ENCODE measurements at regions not wholly inside any gene's neighbourhood (a gene's known extent, or its start where the extent isn't known, plus 50 kb on each side); places are given as distances from the start of the nearest gene placed in this dataset.
"Not testable (repeated sequence)": the region's sequence is repeated elsewhere in the genome, so short reads cannot be mapped to it uniquely, and the experiment has no call there.

DNA sequence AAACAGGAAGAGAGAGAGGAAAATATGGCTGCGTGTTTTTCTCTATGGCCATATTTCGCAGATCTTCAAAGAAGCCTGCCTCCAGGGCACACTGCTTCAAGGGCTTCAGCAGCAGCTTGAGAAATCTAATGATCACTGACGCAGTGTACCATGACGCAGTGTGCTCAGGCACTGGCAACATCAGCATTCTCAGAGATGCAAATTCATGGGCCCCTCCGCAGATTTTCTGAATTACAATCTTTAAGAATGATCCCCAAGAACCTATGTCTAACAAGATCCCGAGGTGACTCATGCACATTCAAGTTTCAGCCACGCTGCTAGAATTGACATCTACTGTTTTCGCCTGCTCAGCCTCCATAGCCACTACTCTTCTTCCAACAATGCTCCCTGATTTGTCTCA lies 143.9 kb upstream of the ZNF366 start:
- DNase-seq (ENCODE audit: low read depth, low spot score): no peak

DNA sequence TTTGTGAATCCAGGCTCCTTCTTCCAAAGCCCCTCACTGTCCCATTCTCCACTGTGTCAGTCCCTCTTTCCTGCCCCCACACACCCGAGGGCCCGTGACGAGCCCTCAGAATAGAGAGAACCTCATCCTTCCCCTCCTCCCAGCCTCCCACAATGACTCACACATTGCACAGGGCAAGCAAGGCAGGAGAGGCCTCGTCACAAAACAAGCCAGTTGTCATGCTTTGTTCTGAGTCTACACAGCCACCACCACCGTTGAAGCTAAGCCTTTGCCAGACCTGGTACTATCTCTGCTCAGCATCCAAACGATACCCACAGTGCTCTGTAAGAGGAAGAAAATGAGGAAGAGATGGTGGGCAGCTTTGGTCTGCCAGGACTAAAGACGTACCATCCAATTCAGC lies 142.2 kb upstream of the ZNF366 start:
- no peak for DNase-seq (ENCODE audit: low read depth, low spot score)

DNA sequence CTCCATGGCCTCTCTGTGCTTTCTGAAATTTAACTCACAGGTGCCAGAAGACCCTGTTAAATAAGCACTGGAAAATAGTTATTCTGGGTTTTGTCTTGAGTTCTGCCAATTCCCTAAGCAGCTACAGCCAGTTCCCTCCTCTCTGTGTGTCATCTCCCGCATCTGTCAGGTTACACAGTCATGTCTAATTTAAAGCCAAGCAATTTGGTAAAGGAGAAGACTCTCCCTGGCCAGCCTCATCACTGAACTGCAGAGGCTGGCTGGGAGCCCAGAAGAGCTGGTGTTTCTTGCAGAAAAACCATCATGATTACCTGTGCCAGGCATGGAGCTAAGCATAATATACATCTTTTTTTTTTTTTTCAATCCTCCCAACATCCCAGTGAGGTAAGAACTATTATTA lies 141.3 kb upstream of the ZNF366 start:
- DNase-seq (ENCODE audit: low read depth, low spot score): no peak

DNA sequence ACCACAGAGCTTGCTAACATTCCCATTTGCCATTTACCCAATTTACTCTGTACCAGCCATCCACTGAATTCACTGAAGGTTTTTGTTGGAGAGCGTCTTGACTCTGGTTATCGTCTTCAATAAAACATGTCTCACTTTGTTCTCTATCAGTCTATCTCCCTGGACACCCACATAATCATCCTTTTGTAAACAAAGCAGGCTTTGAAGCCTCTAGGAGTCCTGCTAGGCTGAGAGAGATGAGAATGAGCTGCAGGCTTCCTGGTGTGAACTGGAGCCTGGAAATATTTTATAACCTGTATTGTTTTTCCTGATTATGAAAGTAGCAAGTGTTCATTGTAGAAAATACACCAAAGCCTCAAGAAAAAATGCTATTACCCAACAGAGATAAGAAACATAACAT lies 140.6 kb upstream of the ZNF366 start:
- DNase-seq (ENCODE audit: low read depth, low spot score): peak; percentile 21

DNA sequence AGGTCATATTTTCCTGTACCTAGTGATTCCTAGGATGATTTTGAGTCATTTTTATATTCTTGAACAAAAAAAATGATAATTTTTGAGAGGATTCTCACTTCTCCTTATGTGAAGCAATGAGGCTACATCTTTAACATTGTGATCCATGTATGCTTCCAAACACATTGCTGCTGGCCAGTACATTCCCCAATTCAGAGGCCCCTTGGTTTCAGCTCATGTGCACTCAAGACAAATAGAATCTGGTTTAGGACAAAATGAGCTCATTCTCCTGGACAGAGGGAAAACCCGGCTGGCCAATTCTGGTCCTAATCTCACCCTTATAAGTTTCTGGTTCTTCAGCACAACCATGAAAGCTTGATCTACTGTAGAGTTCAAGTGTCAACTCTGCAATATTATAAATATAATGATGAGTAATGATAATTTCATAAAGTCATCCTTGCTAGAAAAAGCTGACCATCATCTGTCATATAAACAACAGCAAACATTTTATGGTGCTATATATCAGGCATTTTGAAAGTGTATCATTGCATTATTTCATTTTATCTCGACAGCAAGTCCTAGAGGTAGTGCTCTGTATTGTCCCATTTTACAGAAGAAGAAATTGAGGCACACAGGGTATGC lies 139.1 kb upstream of the ZNF366 start:
- DNase-seq (ENCODE audit: low read depth, low spot score): no peak

DNA sequence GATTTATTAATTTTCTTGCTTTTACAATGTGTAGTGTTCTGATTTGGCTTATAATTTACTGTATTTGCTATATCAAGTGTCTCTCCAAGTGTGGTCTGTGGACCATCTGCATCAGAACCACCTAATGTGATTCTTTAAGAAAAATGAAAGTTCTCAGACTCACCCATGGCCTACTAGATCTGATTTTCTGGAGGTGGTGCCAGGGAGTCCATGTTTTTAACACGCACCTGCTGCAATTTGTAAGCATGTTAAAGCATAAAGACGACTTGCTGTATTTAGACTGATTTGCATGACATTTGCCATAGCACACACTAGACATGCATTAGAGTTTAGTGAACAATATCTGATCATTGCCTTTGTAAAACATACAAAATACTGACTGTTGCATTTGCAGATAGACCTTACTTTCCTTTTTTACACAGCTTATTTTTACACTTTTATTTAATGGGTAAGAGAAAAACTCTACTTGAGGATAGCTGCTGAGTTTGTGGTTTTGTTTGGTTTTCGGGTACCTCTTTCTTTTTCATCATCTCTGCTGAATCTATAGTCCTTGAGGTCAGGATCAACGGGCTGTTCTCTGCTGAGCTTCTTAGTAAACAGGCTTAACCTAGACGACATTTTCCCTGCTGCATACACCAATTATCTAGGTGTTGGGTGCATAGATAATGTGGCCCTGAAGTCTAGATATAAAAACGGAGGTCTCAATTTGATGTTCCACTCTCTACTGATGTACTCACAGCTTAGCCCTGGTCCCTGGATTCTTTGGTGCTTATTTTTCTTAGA lies 138.0 kb upstream of the ZNF366 start:
- DNase-seq (ENCODE audit: low read depth, low spot score): no peak

DNA sequence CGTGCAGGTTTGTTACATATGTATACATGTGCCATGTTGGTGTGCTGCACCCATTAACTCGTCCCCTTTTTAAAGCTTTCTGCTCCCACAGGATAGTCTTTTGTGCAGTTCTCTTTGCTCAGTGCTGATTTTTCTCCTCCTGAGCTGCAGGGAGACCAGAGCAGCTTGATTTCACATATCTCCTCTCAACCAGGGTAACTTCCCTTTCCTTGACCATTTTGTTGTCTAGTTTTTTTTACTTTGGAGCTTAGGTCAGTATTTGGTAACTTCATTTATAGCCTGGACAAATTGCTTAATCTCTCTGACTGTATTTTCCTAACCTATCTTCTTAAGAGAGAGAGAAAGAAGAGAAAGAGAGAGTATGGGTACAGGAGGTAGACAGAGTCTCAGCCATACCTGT lies 137.1 kb upstream of the ZNF366 start:
- no peak for DNase-seq (ENCODE audit: low read depth, low spot score)

DNA sequence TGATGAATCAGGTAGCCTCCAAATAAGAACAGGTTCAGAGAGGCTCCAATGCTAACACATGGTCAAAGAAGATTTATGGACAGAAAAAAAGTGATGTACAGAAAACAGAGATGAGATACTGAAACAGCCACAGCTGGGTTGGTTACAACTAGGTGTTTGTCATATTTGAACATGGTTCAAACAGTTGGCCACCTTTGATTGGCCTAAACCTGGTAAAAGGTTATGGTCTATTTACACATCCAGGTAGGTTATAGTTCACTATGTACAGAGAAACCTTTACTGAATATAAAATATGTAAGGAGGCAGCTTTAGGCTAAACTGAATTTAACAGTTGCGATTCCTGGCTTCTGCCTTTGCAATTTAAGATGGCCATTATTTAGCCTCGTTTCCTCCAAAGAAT lies 134.0 kb upstream of the ZNF366 start:
- DNase-seq (ENCODE audit: low read depth, low spot score): no peak

DNA sequence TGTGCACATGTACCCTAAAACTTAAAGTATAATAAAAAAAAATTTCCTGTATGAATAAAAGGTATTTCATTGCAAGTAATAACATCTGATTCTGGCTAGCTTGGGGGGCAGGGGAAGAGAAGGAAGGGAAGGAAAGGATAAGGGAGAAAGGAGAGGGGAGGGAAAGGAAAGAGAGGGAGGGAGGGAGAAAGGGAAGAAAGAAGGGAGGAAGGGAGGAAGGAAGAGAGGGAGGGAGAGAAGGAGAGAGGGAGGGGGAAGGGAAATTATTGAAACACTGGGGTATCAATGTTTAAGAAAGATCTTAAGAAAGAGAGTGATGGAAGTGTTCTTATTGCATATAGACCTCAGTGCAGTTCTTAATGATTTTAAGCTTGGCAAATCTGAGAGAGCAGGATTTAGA lies 129.8 kb upstream of the ZNF366 start:
- DNase-seq (ENCODE audit: low read depth, low spot score): no peak

DNA sequence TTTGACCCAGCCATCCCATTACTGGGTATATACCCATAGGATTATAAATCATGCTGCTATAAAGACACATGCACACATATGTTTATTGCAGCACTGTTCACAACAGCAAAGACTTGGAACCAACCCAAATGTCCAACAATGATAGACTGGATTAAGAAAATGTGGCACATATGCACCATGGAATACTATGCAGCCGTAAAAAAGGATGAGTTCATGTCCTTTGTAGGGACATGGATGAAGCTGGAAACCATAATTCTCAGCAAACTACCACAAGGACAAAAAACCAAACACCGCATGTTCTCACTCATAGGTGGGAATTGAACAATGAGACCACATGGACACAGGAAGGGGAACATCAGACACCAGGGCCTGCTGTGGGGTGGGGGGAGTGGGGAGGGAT lies 129.4 kb upstream of the ZNF366 start:
- not testable (repeated sequence) for DNase-seq (ENCODE audit: low read depth, low spot score)

DNA sequence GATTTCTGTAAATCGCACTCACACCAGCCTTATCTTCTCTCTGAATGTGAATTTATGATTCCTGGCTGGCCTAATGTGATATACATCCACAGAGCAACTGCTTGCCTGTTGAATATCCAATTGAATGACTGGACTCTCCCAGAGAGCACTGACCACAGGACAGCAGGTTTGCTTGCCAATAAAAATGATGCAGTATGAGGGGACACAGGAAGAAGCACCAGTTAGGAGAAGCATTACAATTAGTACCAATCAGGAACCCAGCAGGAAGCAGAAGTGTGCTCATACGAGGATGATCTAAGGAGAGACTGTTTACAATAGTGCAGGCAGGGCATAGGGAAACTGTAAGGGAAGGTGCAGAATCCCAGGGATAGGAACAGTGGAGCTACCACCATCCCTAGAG lies 127.2 kb upstream of the ZNF366 start:
- no peak for DNase-seq (ENCODE audit: low read depth, low spot score)

DNA sequence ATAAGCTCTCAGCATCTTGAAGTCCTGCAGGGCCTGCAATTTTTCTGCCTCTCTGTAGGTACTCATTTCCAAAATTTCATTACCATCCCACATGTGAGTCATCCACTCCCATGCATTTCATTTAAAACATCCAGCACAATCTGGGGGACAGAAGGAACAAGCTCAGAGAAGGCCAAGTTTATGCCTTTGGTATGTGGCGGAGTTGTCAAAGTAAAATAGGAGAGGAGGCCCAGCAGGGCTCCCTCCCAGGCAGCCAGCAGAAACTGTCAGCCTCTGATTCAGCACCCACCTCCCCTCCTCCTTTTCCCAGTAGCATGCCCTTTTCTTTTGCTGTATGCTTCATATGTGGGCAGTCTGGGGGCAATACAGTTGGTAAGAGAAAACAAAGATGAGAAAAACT lies 126.4 kb upstream of the ZNF366 start:
- peak; percentile 39 for DNase-seq (ENCODE audit: low read depth, low spot score)

DNA sequence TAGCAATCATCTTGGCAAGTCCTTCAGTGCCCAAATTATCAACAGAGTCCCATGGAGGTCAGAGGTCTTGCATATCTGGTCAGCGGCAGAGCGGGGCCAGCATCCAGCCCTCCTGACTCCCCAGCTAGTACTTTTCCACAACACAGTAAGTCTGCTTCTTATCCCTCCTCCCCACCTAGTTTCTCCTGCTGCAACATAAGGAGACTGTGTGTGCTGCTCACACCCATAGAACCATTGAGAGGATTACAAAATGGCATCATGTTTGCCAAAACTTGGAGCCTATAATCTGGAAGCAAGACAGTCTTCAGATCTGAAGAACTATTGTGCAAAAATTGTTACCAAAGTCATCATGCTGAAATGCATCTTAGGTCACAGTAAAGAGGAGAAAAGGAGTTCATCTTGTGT lies 125.8 kb upstream of the ZNF366 start:
- no peak for DNase-seq (ENCODE audit: low read depth, low spot score)

DNA sequence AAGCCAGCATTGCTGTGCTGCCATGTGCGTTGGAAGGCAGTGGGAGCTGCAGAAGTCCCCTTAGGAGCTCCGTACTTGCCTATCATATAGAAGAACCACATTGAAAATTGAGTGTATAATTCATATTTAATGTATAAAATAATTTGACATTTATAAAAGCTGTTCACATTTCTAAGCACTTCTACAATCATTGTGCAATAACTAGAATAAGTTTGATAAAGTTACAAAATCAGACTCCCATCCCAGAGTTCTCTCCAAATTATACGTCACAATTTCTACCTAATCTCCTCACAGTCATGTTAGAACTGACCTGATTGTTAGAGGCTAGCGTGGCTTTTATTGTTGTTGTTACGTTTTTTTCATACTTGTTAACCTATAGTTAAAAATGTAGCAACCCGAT lies 123.5 kb upstream of the ZNF366 start:
- DNase-seq (ENCODE audit: low read depth, low spot score): no peak

DNA sequence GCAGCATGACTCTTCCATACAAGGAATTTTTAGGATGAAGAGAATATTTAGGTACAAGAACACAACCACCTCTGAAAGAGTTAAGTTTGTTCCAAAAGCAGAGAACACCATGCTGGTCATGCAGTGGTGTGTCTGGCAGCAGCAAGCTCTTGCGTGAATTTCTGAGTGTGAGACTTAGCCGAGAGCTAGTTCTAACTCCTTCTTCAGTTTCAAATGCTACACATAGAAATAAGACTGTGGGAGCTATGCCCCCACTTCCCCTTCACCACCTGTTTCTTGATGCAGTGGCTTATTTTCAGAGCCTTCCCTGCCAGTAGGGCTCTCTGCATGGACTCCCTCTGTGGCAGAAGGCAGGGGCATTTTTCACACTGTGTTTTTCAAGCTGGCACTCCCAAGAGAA lies 122.9 kb upstream of the ZNF366 start:
- DNase-seq (ENCODE audit: low read depth, low spot score): no peak

DNA sequence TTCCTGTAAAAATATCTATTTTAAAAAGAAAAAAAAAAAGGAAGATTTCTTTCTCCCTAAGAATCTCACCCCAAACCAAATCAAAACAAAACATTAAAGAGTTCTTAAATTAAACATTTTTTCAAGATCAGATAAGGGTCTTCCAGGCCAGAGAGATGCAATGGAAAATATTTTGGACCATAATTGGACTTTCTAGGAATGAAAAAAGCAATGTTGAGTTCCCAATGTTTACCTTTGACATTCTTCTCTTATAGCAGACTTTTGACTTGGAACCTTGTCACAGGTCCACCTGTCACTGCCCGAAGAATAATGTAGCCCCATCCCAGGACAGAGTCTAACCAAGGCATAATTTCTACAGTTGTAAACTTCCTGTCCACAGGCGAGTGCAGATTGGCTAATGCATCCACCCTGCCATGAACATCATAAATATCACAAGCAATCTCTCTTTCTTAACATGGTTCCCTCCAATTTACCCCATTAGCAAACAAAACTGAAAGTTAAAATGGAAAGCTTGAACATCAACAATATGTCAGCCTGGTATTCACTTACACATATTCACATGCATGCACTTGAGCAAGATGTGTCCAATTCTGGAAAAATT lies 121.7 kb upstream of the ZNF366 start:
- no peak for DNase-seq (ENCODE audit: low read depth, low spot score)

DNA sequence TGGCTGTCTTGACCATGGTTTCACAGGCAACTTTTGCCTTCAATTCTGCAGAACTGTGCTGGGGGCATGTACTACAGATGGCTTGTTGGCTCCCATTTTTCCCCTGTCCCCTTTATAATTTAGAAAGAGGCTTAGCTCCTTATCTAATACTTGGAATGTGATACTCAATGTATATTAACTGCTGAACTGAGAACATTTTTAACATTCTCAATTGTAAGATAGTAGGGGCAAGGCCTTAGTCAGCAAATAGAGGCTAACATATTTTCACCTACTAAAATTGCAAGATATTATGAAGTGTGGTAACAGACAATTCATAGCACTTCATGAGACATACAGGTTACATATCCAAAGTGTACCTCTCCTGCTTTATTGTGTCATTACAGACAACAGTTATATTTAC lies 118.1 kb upstream of the ZNF366 start:
- no peak for DNase-seq (ENCODE audit: low read depth, low spot score)

DNA sequence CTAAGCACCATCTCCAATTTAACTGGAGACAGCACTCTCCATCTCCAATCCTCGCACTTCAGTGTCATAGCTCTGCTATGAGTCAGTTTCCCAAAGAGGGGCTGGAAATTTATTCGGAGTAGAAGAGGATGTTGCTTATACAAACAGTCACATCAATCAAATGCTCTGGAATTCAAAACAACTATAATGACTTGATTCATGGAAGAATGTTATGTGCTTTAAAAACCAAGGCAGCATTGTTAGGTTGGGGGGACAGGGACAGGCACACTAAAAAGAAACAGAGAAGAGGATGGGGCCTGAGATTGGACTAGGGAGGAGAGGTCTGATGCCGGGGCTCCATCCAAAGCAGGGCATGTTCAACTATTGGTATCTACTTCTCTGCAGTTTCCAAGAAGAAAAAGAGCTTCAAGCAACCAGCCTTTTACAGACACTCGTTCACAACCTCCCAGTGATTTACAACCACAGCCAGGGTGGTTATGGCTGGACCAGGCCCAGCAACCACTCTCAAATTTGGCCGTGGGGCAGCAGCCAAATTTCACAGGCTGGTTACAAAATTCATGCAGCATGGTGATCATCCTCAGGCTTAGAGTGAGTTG lies 117.5 kb upstream of the ZNF366 start:
- no peak for DNase-seq (ENCODE audit: low read depth, low spot score)

DNA sequence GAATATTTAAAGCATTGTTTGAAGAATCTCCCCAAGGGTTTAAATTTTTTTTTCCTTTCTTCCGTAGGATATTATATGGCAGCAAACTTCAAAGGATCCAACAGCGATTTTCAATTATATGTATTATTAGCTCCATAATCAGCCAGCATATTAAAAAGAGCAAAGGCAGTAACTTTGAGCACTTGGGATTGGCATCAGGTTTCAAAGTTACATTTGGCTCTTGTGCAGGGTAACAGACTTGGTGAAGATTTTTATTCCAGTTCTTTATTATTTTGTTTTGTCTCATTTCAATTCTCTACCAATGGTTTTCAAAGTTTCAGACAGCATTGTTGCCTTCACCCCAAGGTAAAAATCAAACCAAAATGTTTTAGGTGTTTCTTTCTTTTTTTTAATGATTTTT lies 116.7 kb upstream of the ZNF366 start:
- no peak for DNase-seq (ENCODE audit: low read depth, low spot score)

DNA sequence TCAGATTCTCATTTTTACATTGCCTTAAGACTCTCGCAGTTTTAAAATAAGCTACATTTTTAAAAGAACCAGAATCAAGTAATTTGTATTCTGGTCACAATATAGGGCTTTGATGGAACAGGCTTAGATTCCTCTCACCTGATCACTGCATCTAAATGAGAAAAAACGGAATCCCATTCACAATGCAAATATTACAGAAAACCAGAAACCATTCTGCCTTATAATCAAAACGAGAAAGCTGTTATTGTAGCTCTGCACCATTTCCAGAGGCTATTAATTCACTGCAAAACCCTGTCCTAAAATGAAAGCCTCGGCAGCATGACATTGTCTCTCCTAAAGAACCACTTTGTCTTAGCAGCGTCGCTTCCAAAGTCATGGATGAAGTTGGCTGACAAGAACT lies 116.1 kb upstream of the ZNF366 start:
- no peak for DNase-seq (ENCODE audit: low read depth, low spot score)

DNA sequence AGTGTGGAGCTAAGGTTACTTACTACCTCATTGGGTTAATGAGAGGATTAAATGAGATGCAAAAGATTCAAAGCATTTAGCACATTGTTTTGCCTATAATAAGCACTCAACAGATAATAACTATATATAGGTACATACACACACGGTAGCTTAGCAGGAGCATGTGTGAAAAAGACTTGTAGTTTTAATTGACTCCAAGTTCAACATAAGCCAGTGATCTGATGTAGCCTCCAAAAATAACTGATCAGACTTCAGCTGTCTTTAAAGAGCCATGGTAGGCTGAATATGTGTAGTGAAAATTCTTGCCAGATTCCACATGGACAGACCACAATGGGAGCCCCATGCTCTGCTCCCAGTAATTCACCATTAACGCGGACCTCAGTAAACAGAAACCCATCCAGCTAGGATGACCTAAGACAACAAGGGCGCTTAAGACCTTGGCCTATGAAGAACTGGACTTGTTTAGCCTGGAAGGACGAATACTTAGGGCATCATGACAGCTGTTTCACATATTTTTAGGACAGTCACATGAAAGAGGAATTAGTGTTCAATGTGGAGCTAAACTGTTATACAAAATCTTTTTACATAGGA lies 115.1 kb upstream of the ZNF366 start:
- DNase-seq (ENCODE audit: low read depth, low spot score): no peak

DNA sequence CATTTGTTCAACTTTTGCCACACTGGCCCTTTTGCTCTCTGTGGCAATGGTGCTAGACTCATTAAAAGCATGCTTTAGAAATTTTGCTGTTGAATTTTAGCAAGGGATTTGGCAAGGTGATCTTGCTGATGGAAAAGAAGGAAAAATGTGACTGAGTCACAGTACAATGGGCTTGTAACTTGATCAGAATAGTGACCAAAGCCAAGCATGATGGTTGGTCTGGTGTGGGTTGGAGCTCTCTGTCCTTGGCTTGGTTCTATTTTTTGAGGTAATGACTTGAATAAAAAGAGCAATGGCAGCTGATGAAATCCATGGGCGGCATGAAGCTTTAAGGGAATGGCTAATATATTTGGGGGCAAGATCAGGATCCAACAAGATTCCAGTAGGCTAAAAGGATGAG lies 114.4 kb upstream of the ZNF366 start:
- no peak for DNase-seq (ENCODE audit: low read depth, low spot score)

DNA sequence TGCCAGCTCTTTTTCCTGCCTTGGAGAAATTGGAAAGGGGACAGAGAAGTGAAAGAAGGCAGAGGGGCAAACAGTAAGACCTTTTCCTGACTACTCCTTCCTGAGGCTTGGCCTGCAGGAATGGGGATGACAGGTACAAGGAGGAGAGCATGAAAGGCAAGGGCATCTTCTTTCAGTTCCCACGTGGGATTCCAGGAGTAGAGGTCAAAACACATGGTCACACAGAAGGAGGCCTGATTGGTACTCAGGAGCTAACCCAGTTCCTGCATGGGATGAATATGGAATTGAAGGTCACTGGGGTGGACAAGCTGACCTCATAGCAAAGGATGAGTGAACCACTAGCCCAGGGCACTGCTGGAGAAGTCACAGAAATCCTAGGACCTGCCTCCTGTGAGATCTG lies 112.5 kb upstream of the ZNF366 start:
- no peak for DNase-seq (ENCODE audit: low read depth, low spot score)

Measured in smooth muscle cell of the brain vasculature (primary cell).